Glomerular endothelial cell (primary cell): ENCODE measurements at regions not wholly inside any gene's neighbourhood (a gene's known extent, or its start where the extent isn't known, plus 50 kb on each side); places are given as distances from the start of the nearest gene placed in this dataset.

ENCODE experiments used
- DNase-seq: peaks from one replicate; pipeline ENCODE4 v3.0.0-alpha.2; 2011; ENCODE audit warnings: low read depth, low spot score; ENCODE audit errors: extremely low read depth

GRCh38 chr12:20272801-20273200, 95.5 kb upstream of the PDE3A start:
- DNase-seq, result no peak

- DNase-seq, result no peak
Observed at GRCh38 chr12:20274008-20274407, 94.3 kb upstream of the PDE3A start.

GRCh38 chr12:20278276-20278675, 90.1 kb upstream of the PDE3A start:
- DNase-seq, result no peak

GRCh38 chr12:20280515-20280914, 87.8 kb upstream of the PDE3A start:
- DNase-seq, result no peak

GRCh38 chr12:20282401-20282800, 85.9 kb upstream of the PDE3A start:
- no peak for DNase-seq

GRCh38 chr12:20283482-20283881, 84.9 kb upstream of the PDE3A start:
- DNase-seq, result no peak

GRCh38 chr12:20289520-20289919, 78.8 kb upstream of the PDE3A start:
- DNase-seq, result no peak

GRCh38 chr12:20300457-20300856, 67.9 kb upstream of the PDE3A start:
- no peak for DNase-seq

GRCh38 chr12:20305470-20305869, 62.9 kb upstream of the PDE3A start:
- DNase-seq, result no peak

GRCh38 chr12:20309504-20310148, 58.7 kb upstream of the PDE3A start:
- DNase-seq, result no peak

- DNase-seq, result no peak
Observed at GRCh38 chr12:20314328-20314727, 54.0 kb upstream of the PDE3A start.

GRCh38 chr12:20317554-20317953, 50.8 kb upstream of the PDE3A start:
- DNase-seq, result no peak
